Dedifferentiated amniotic fluid mesenchymal stem cell (primary cell): ENCODE measurements at regions not wholly inside any gene's neighbourhood (a gene's known extent, or its start where the extent isn't known, plus 50 kb on each side); places are given as distances from the start of the nearest gene placed in this dataset.
"Not testable (repeated sequence)": the region's sequence is repeated elsewhere in the genome, so short reads cannot be mapped to it uniquely, and the experiment has no call there.

Experiments
- DNase-seq: peaks from one replicate; pipeline ENCODE4 v3.0.0-alpha.2; 2016; ENCODE audit errors: extremely low spot score

GRCh38 chr3:10703875-10704274 is 112.2 kb upstream of the SLC6A11 start:
- no peak for DNase-seq

GRCh38 chr3:10706156-10706739 is 109.8 kb upstream of the SLC6A11 start:
- DNase-seq, result no peak

DNA sequence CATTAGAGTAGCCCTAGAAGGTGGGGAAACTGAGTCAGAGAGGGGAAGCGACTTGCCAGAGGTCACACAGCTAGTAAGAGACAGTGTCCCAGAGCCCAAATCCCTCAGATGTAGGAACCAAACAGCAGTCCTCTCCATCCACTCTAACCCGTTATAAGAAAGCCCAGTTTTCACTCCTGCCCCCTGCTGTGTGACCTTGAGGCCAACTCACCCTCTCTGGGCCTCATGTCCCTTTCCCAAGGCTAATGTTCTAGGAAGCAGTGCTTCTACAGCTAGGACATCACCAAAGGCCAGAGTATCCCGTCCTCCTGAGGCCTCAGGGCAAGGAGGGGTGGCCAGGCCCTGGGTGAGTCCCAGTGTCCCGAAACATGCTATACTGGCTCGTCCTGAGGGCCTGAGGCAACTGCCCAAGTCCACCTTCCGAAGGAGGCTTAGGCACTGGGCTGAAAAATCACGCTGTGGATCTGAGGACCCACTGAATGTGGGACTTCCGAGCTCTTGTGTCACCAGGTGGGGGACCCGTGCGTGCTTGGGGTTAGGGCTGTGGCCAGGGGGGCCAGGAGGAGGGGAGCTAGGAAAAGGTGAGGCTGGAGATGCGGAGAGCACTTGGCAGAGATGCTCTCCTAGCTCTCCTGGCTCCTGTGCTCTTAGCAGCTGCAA is 109.2 kb upstream of the SLC6A11 start:
- no peak for DNase-seq

- no peak for DNase-seq
These were observed 108.4 kb upstream of the SLC6A11 start for GRCh38 chr3:10707400-10708215.

DNA sequence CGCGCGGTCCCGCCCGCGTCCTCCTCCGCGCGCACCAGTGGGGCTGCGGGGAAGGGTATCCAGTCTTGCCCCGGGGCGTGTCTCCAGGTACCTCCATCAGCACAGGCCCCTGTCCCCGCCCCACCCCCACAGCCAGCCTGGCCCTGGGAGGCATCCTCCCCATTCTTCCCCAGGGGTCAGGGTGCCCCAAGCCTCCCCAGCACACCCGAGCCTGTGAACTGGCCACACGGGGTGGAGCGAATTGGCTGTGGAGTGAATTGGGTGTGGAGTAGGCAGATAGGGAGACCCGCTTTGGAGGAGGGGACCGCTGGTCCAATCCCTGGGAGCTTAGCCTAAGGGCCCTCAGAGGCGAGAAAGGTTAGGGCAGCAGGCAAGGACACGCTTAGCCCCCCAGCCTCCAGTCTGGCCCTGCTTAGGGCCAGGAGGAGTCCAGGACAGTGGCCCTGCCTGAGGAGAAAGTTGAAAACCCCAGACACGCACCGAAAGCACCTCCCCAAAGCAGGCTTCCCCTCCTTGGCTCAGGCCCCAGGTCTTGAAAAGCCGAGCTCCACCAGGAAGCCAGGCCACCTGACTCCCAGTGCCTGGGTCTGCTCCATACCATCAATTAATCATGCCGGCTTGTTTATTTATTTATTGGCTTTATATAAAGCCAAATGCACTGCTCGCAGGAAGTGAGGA is 107.7 kb upstream of the SLC6A11 start:
- DNase-seq, result no peak

DNA sequence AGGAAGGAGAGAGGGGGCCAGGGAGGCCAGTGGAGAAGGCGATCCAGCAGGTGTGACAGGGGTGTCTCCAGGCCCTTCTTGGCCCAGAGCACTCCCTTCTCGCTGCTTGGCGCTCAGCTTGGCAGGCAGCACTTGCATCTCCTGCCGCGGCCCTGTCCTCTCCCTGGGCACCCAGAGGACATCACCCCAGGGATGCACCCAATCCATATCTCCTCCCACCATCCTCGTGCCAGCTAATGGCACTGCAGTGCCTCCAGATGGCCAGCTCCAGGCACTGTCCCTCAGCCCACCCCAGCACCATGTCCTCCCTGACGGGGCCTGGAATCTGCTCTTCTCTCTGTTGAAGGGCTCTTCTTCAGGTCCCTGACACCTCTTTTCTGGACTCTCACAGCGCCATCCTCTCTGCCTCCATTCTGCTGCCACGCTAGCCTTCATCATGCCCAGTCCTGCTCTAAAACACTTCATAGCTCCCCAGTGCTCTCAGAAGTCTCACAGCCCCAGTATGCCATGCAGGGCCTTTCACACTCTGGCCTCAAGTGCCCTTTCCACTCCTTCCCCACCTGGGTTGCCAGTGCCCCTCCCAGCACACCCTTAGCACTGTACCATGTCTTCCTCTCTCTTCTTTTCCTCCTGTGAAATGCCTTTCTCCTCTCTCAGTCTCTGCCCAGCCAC is 106.8 kb upstream of the SLC6A11 start:
- no peak for DNase-seq

GRCh38 chr3:10712121-10712520 is 103.9 kb upstream of the SLC6A11 start:
- DNase-seq, result no peak

- no peak for DNase-seq
These were observed 102.4 kb upstream of the SLC6A11 start for GRCh38 chr3:10713656-10714055.

DNA sequence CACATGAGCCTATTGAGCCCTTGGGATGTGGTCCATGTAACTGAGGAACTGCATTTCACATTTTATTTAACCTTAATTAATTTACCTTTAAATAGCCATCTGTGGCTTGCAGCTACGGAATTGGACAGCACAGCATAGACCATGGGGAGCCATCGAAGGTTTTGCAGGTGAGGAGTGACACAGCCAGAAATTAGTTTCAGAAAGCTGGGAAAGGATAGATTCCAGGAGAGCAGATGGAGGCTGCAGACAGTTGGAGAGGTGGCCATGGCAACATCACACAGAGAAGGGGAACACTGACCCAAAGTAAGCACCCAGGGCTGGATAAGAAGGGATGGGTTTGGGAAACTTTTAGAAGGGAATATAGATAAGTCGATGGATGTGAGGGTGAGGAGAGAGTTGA is 100.1 kb upstream of the SLC6A11 start:
- no peak for DNase-seq

DNA sequence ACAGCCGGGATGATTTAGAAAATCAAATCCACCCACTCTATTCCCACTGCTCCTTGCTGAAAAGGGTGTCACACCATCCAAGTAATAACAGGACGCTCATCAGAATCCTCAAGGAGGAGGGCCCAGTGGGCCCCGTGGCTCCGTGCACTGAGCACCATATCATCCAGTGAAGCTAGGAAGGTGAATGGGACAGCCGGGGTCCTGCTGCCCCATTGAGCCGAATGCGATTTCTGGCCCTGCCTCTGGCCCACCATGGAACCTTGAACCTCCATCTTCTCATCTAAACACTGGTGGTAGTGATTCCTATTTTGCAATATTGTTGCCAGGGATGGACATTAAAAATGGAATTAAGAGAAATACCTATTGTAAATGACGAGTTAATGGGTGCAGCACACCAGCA is 99.1 kb upstream of the SLC6A11 start:
- DNase-seq, result no peak

DNA sequence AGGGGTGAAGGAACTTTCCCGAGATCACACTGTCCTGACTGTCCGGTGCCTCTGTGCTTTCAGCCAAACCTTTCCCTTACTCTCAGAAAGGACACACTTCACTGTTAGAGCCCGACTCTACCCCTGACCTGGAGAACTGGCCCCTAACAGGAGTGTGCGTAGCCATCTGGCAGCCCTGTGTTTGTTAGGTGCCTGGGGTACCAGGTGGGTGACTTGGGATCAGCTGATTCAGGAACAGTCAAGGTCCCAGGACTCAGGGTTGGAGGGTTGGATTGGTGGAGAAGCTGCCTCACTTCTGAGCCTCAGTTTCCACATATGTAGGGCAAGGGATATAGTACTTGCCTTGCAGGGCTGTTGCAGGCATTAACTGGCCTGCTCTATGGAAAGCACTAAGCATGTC is 98.3 kb upstream of the SLC6A11 start:
- DNase-seq, result no peak

- DNase-seq, result no peak
These were observed 94.9 kb upstream of the SLC6A11 start for GRCh38 chr3:10721101-10721500.

DNA sequence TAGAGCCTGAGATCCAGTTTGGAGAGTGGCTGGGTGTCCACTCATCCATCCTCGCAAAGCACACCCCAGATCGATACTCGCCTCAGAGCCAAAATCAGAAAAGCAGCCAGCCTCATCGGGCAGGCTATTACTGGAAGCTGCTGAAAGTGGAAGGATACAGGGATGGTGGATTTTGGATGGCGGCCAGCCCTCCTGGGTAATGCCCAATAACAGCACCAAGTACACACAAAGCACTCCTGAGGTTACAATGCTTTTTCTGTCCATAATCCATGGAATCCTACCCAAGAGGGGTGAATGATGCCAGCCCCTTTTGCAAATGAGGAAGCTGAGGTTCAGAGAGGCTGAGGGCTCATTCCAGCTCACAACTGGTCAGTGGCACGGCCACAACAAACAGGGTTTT is 93.1 kb upstream of the SLC6A11 start:
- no peak for DNase-seq

- DNase-seq, result no peak
These were observed 92.0 kb upstream of the SLC6A11 start for GRCh38 chr3:10723991-10724390.

DNA sequence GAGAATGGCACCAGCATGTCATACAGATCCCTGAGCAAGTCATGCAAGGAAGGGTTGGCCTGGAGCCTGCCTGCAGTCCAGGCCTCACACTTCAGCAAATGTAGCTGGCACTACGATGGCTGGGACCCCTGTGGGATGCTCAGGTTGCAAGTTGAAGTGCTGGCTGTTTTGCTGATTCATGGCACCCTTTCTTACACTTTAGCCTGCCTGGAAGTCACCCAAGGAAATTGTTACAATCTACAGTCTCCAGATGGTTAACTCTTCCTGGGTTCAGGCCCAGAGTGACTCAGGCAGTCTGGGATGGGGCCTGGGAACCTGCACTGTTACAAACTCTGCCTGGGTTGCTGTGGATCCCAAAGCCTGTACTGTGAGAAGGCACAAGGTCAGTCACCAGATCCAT is 91.0 kb upstream of the SLC6A11 start:
- no peak for DNase-seq

- DNase-seq, result no peak
These were observed 90.2 kb upstream of the SLC6A11 start for GRCh38 chr3:10725846-10726245.

DNA sequence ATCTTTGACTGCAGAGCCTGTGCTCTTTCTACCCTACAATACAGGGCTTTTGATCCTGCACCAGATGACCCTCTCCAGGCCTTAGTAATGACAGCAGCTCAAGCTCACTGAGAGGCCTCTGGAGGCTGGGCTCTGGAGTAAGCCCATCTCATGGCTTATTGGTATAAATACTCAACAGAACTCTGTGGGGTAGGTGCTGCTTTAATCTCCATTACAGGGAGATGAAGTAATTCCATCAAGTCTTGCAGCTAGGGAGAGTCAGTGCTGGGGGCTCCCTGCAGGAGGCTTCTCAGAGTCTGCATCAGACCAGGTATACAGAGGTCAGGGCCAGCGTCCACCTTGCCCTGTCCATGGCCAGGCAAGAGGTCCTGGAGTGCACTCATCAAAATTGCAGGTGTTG is 89.2 kb upstream of the SLC6A11 start:
- no peak for DNase-seq

- no peak for DNase-seq
These were observed 86.6 kb upstream of the SLC6A11 start for GRCh38 chr3:10729439-10729838.

GRCh38 chr3:10732292-10732691 is 83.7 kb upstream of the SLC6A11 start:
- no peak for DNase-seq

DNA sequence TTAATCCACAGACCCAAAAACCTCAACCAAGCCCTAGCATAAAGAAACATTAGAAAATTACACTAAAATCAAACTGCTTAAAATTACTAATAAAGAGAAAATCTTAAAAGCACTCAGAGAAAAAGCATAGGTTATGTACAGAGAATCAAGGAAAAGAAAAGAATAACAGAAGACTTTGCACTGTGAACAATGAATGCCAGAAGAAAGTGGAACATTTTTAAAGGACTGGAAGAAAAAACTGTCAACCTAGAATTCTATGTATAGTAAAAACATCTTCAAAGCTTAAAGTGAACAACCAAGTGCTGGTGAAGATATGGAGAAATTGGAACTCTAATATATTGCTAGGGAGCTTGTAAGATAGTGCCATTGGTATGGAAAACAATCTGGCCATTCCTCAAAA is 82.7 kb upstream of the SLC6A11 start:
- no peak for DNase-seq

DNA sequence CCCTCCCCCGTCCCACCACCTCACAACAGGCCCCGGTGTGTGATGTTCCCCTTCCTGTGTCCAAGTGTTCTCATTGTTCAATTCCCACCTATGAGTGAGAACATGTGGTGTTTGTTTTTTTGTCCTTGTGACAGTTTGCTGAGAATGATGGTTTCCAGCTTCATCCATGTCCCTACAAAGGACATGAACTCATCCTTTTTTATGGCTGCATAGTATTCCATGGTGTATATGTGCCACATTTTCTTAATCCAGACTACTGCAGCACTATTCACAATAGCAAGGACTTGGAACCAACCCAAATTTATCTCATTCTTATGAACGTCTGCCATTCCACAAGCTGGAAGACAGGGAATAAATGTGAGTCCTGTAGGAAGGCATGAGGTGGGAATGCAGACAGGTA is 79.6 kb upstream of the SLC6A11 start:
- DNase-seq, result not testable (repeated sequence)

GRCh38 chr3:10737785-10738184 is 78.2 kb upstream of the SLC6A11 start:
- no peak for DNase-seq
